ENCODE measurements at regions not wholly inside any gene's neighbourhood (a gene's known extent, or its start where the extent isn't known, plus 50 kb on each side); places are given as distances from the start of the nearest gene placed in this dataset.
A peak's percentile ranks its signal among the peaks of the same experiment; 100 is the strongest.

DNA sequence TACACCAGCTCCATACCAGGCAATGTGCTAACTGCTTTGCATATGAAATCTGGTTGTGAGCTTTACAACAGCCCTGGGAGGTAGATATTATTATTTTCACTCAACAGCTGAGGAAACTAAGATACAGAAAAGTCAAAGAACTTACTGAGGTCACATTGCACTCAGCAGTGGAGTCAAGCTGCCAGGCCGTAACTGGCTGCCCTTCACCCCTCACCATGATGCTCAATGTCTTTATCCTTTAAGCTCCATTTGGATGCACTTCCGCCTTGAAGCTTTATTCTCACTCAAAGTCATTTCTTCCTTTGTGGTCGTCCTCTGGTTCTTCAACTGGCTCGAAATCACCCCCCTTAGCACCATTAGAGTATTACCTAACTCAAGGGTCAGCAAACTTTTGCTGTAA, 81.7 kb upstream of the RALGPS2 start:
- Histone ChIP-seq H3K36me3 (no peaks in the 10 kb centered on the region), H3K9me3 (replicated peaks) (no peaks in the 10 kb centered on the region), H3K27ac (no peak overlapping the region; the same call in 1 of the 2 replicates), H3K4me3 (no peak overlapping the region), H3K27me3 (no peaks in the 10 kb centered on the region), H3K4me1 (peaks cover 25% of the 10 kb centered on the region)
- no peak for DNase-seq

GRCh38 chr1:178643831-178644230, 81.2 kb upstream of the RALGPS2 start:
- DNase-seq, result no peak
- peak overlapping the region; percentile 53 for H3K4me3 ChIP-seq
- H3K4me1 ChIP-seq, result peaks cover 25% of the 10 kb centered on the region
- H3K27ac ChIP-seq, result peak overlapping the region; percentile 91
- H3K27me3 ChIP-seq, result no peaks in the 10 kb centered on the region
- H3K36me3 ChIP-seq, result no peaks in the 10 kb centered on the region
- no peaks in the 10 kb centered on the region for H3K9me3 ChIP-seq (replicated peaks)

DNA sequence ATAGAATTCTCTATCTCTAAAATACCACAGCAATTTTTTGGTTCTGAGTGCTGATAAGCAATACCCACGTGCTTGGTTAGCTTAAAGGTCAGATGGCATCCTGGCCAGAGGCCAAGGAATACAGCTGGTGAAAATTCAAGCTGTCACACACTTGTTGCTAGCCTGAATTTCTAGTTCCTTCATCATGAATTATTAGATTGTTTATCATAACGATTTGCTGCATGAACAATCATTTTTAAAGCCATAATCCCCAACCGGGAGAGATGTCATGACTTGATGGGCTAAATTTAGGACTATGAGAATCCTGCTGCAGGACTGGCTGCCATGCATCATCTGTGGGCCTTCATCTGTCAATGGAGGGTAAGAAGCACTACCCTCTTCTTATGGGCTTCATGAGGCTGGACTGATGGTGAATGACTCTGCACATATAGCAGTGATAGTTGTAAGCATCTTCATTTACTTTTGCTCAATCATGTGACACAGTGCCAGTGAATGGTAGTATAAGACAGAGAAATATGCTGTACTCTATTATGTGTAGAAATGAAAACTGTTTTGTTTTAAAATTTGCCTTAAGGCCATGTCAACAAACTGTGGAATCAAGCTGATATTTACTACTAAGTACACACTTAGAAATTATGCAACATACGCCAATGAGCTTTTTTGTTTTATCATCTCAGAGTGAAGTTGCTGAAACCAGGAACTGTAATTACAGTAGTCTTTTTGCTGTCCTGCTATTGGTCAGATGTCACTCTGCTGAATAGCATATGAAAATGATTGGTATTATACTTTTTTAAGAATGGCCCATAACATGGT, 80.5 kb upstream of the RALGPS2 start:
- peak; percentile 77 to 85 for DNase-seq
- peak overlapping the region; percentile 53 for H3K4me3 ChIP-seq

GRCh38 chr1:178645157-178645807, 79.8 kb upstream of the RALGPS2 start:
- H3K27ac ChIP-seq, result peak overlapping the region; percentile 91
- peak; percentile 90 to 93 for DNase-seq
- no peaks in the 10 kb centered on the region for H3K27me3 ChIP-seq
- H3K4me3 ChIP-seq, result peak overlapping the region; percentile 53
- no peaks in the 10 kb centered on the region for H3K36me3 ChIP-seq
- peaks cover 25% of the 10 kb centered on the region for H3K4me1 ChIP-seq
- no peaks in the 10 kb centered on the region for H3K9me3 ChIP-seq (replicated peaks)

More for the DNA sequence above, 80.5 kb upstream of the RALGPS2 start:
- H3K36me3 ChIP-seq, result no peaks in the 10 kb centered on the region
- H3K27ac ChIP-seq, result peak overlapping the region; percentile 91
- H3K4me1 ChIP-seq, result peaks cover 25% of the 10 kb centered on the region
- no peaks in the 10 kb centered on the region for H3K9me3 ChIP-seq (replicated peaks)
- H3K27me3 ChIP-seq, result no peaks in the 10 kb centered on the region

- Histone ChIP-seq H3K4me3 (peak overlapping the region; percentile 53), H3K4me1 (peaks cover 27% of the 10 kb centered on the region), H3K9me3 (replicated peaks) (no peaks in the 10 kb centered on the region), H3K27me3 (no peaks in the 10 kb centered on the region), H3K36me3 (no peaks in the 10 kb centered on the region), H3K27ac (peak overlapping the region; percentile 91)
- DNase-seq, result peak in 1 of 2 experiments; percentile 30
These were observed 79.2 kb upstream of the RALGPS2 start for GRCh38 chr1:178645808-178646200.

GRCh38 chr1:178646821-178647220, 78.2 kb upstream of the RALGPS2 start:
- Histone ChIP-seq H3K36me3 (no peaks in the 10 kb centered on the region), H3K27ac (no peak overlapping the region), H3K4me1 (peaks cover 32% of the 10 kb centered on the region), H3K9me3 (replicated peaks) (no peaks in the 10 kb centered on the region), H3K4me3 (no peak overlapping the region), H3K27me3 (no peaks in the 10 kb centered on the region)
- no peak for DNase-seq

- no peaks in the 10 kb centered on the region for H3K9me3 ChIP-seq (replicated peaks)
These were observed 76.9 kb upstream of the RALGPS2 start for GRCh38 chr1:178648151-178648550.

DNA sequence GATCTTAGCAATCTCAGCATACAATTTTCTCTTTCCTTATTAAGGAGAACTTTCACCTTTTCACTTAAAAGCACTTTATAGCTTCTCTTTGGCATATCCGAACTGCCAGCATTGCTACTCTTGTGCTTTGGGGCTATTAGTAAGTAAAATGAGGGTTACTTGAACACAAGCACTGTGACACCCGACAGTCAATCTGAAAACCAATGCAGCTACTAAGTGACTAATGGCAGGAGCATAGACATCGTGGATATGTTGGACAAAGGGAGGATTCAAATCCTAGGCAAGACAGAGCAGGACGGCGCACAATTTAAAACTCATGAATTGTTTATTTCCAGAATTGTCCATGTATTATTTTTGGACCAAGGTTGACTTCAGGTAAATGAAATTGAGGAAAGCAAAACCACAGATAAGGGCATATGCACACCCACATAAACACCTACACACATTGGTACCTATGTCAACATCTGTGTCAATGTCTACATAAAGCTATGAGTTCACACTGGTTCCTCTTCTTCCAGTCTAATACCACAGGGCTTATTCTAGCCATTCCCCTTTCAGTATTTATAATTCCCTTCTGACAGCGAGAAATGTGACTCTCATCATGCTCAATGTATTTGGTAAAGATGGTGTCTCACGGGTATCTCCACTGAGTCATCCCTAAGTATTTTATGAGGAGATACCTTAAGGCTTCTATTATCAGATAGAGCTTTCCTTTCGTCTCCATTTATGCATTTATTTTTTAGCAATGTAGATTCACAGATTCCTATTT, 75.3 kb upstream of the RALGPS2 start:
- peaks cover 17% of the 10 kb centered on the region for H3K4me1 ChIP-seq
- H3K4me3 ChIP-seq, result no peak overlapping the region
- H3K27ac ChIP-seq, result no peak overlapping the region
- H3K36me3 ChIP-seq, result no peaks in the 10 kb centered on the region
- H3K9me3 ChIP-seq (replicated peaks), result no peaks in the 10 kb centered on the region
- no peaks in the 10 kb centered on the region for H3K27me3 ChIP-seq
- no peak for DNase-seq

More at GRCh38 chr1:178648151-178648550, 76.9 kb upstream of the RALGPS2 start:
- no peak overlapping the region for H3K27ac ChIP-seq
- no peaks in the 10 kb centered on the region for H3K27me3 ChIP-seq
- H3K36me3 ChIP-seq, result no peaks in the 10 kb centered on the region
- H3K4me3 ChIP-seq, result no peak overlapping the region
- H3K4me1 ChIP-seq, result peaks cover 32% of the 10 kb centered on the region
- no peak for DNase-seq

DNA sequence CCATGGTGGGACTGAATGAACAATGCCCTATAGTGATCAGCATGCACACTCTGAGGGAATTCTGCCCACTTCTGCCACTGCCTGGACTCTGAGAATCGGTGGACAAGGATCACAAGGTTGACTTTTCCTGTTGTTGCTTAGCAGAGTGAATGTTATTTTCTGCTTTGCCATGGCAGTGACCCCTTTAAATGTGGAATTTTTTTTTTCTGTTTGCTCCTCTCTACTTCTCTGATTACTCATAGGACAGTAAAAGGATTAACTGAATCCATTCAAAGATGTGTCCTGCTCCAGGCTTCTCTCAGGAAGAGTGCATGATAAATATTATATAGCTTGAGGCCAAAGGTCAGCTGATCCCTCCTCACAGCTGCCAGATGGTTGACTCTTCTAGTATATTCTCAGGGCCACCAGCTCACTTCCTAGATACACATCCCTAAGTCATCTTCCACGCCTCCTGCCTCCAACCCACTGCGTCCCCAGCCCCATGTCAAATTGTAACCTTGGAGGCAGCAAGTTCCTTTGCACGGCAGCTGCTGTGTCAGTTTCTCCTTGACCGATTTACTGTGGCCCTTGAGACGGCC, 74.0 kb upstream of the RALGPS2 start:
- DNase-seq, result peak; percentile 65 to 85
- H3K4me3 ChIP-seq, result peak overlapping the region; percentile 39
- no peaks in the 10 kb centered on the region for H3K36me3 ChIP-seq
- no peaks in the 10 kb centered on the region for H3K9me3 ChIP-seq (replicated peaks)
- H3K27ac ChIP-seq, result peak overlapping the region; percentile 67
- H3K4me1 ChIP-seq, result peaks cover 16% of the 10 kb centered on the region
- no peaks in the 10 kb centered on the region for H3K27me3 ChIP-seq

DNA sequence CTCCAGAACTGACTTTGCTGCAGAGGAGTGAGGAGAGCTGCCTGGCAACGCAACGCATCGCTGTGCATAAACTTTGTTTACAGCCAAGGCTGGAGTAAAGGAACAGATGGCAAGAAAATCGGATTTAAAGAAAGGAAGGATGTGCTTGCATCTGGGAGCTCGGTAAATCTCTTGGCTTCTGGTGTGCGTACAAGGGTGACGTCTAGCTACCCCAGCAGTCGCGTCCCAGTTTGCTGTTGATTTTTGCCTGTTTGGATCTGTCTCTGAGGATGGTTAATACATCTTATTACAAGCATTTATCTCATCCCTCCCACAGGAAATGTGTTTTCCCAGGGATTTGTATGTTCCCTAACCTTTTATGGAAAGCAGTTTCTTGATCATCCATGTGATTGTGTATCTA, 73.3 kb upstream of the RALGPS2 start:
- H3K36me3 ChIP-seq, result no peaks in the 10 kb centered on the region
- peak overlapping the region; percentile 67 for H3K27ac ChIP-seq
- H3K9me3 ChIP-seq (replicated peaks), result no peaks in the 10 kb centered on the region
- peaks cover 9% of the 10 kb centered on the region for H3K4me1 ChIP-seq
- DNase-seq, result peak; percentile 20 to 58
- peak overlapping the region; percentile 39 for H3K4me3 ChIP-seq
- no peaks in the 10 kb centered on the region for H3K27me3 ChIP-seq

GRCh38 chr1:178652506-178653490, 72.2 kb upstream of the RALGPS2 start:
- Histone ChIP-seq H3K4me3 (no peak overlapping the region), H3K4me1 (peaks cover 7% of the 10 kb centered on the region), H3K27ac (no peak overlapping the region), H3K36me3 (no peaks in the 10 kb centered on the region), H3K9me3 (replicated peaks) (no peaks in the 10 kb centered on the region), H3K27me3 (no peaks in the 10 kb centered on the region)
- DNase-seq, result no peak

DNA sequence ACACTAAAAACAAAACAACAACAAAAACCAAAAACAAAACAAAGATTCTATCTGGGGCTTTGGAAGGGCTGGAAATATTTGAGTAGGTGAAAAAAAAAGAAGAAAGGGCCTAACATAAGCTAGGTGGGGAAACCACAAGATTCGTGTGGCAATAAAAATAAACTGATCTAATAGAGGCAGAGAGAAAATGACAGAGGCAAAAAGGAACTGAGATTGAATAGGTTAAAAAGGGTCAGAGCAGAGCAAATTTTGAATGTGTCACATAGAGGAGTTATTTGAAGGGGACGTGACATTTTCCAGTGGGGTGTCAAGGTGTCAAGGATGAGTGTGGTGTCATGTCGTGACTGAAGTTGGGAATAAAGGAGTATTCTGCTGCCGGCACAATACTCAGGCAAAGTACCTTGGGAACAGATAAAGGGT, 65.2 kb upstream of the RALGPS2 start:
- H3K9me3 ChIP-seq (replicated peaks), result no peaks in the 10 kb centered on the region
- no peak for DNase-seq
- H3K4me1 ChIP-seq, result no peaks in the 10 kb centered on the region
- no peaks in the 10 kb centered on the region for H3K27me3 ChIP-seq
- no peak overlapping the region for H3K27ac ChIP-seq
- no peaks in the 10 kb centered on the region for H3K36me3 ChIP-seq
- no peak overlapping the region for H3K4me3 ChIP-seq

- no peak overlapping the region for H3K27ac ChIP-seq
- no peaks in the 10 kb centered on the region for H3K9me3 ChIP-seq (replicated peaks)
- no peaks in the 10 kb centered on the region for H3K36me3 ChIP-seq
- H3K4me3 ChIP-seq, result no peak overlapping the region
- no peaks in the 10 kb centered on the region for H3K27me3 ChIP-seq
- no peaks in the 10 kb centered on the region for H3K4me1 ChIP-seq
- no peak for DNase-seq
These were observed 64.6 kb upstream of the RALGPS2 start for GRCh38 chr1:178660461-178660860.

- H3K4me1 ChIP-seq, result no peaks in the 10 kb centered on the region
- H3K27ac ChIP-seq, result no peak overlapping the region
- no peaks in the 10 kb centered on the region for H3K36me3 ChIP-seq
- DNase-seq, result peak; percentile 15 to 27
- H3K9me3 ChIP-seq (replicated peaks), result no peaks in the 10 kb centered on the region
- no peak overlapping the region for H3K4me3 ChIP-seq
- H3K27me3 ChIP-seq, result no peaks in the 10 kb centered on the region
These were observed 60.8 kb upstream of the RALGPS2 start for GRCh38 chr1:178664278-178664677.

Data from SJCRH30 (cell line).